T-cell (primary cell): ENCODE measurements at regions not wholly inside any gene's neighbourhood (a gene's known extent, or its start where the extent isn't known, plus 50 kb on each side); places are given as distances from the start of the nearest gene placed in this dataset.

Experiments
- ATAC-seq, 4 experiments: fragments of 200-7000 bp in 3 of 4; fragments of 150-1000 bp in 1 of 4; cut with Tn5 transposase; replicated peaks in 1 of 4; 1 replicate in 3 of 4; 2 replicates in 1 of 4; pipeline ENCODE4 v1.10.0; 2021; ENCODE audit warnings: moderate library complexity in 3 of 4, mild to moderate bottlenecking in 2 of 4, moderate number of reproducible peaks in 1 of 4
- CTCF ChIA-PET, 2 donors: fragments of 300-600 bp; sonication (Branson Sonifier 250); formaldehyde crosslinking; loops; one replicate each; lab custom pipeline; 2022; ENCODE audit warnings: antibody characterized with exemption in 2 of 2; lab: Charles Lee
- POLR2A ChIA-PET, 2 donors: fragments of 300-600 bp; sonication (Branson Sonifier 250); formaldehyde crosslinking; loops; one replicate each; lab custom pipeline; 2022; ENCODE audit warnings: antibody characterized with exemption in 2 of 2; lab: Charles Lee
- DNase-seq, 35 experiments: peaks; one replicate each; pipeline versions ENCODE4 v3.0.0 to v3.0.0-alpha.2; 2013 to 2023
- H3K27ac ChIP-seq: one replicate; pipeline ENCODE4 v1.5.1; 2013; ENCODE audit warnings: low read length
- H3K27me3 ChIP-seq, 2 experiments: replicated peaks in 1 of 2; 1 replicate in 1 of 2; 2 replicates in 1 of 2; pipeline versions ENCODE4 v1.6.1 to v1.7.0; 2013; ENCODE audit warnings: low read length in 1 of 2, mixed read lengths in 1 of 2; ENCODE audit not compliant: control insufficient read depth in 2 of 2, insufficient read depth in 2 of 2; ENCODE audit errors: extremely low read depth in 1 of 2
- H3K36me3 ChIP-seq, 2 donors: 1 replicate in 1 of 2; 2 replicates in 1 of 2; pipeline versions ENCODE4 v1.6.1 to v1.7.0; 2013; ENCODE audit warnings: low read length in 1 of 2; ENCODE audit not compliant: control insufficient read depth in 2 of 2, insufficient read depth in 1 of 2; ENCODE audit errors: extremely low read depth in 1 of 2
- H3K4me1 ChIP-seq, 2 experiments: 1 replicate in 1 of 2; 2 replicates in 1 of 2; pipeline versions ENCODE4 v1.6.1 to v1.7.0; 2013; ENCODE audit warnings: low read length in 2 of 2, mixed read lengths in 1 of 2; ENCODE audit not compliant: insufficient read depth in 2 of 2, control insufficient read depth in 1 of 2; ENCODE audit errors: extremely low read depth in 1 of 2
- H3K4me3 ChIP-seq, 2 donors: 1 replicate in 1 of 2; 2 replicates in 1 of 2; pipeline versions ENCODE4 v1.5.1 to v1.7.0; 2013; ENCODE audit warnings: mild to moderate bottlenecking in 2 of 2, low read length in 1 of 2, moderate library complexity in 1 of 2; ENCODE audit not compliant: control insufficient read depth in 1 of 2; ENCODE audit errors: extremely low read depth in 1 of 2
- H3K9me3 ChIP-seq: 2 replicates; pipeline ENCODE4 v1.7.0; 2013
- H3K27ac Mint-ChIP-seq, 2 donors: one replicate each; pipeline ENCODE4 v1.8.0; 2020 to 2021; ENCODE audit warnings: mild to moderate bottlenecking in 2 of 2, mixed read lengths in 2 of 2
- H3K27me3 Mint-ChIP-seq, 2 donors: one replicate each; pipeline ENCODE4 v1.8.0; 2021 to 2022; ENCODE audit warnings: mixed read lengths in 2 of 2
- H3K36me3 Mint-ChIP-seq: one replicate; pipeline ENCODE4 v1.8.0; 2021; ENCODE audit warnings: mixed read lengths
- H3K4me1 Mint-ChIP-seq, 3 donors: one replicate each; pipeline ENCODE4 v1.8.0; 2020 to 2022; ENCODE audit warnings: mixed read lengths in 3 of 3, mild to moderate bottlenecking in 1 of 3
- H3K4me3 Mint-ChIP-seq, 3 donors: one replicate each; pipeline ENCODE4 v1.8.0; 2020 to 2022; ENCODE audit warnings: mild to moderate bottlenecking in 3 of 3, mixed read lengths in 3 of 3, moderate library complexity in 3 of 3
- H3K9me3 Mint-ChIP-seq, 3 donors: one replicate each; pipeline ENCODE4 v1.8.0; 2020 to 2022; ENCODE audit warnings: mixed read lengths in 3 of 3
- WGBS: methylation state at CpG from one replicate; pipeline ENCODE4 v1.1.5; 2013; ENCODE audit warnings: missing lambda C conversion rate; ENCODE audit not compliant: insufficient coverage; 5-methylcytosine and 5-hydroxymethylcytosine counted together

DNA sequence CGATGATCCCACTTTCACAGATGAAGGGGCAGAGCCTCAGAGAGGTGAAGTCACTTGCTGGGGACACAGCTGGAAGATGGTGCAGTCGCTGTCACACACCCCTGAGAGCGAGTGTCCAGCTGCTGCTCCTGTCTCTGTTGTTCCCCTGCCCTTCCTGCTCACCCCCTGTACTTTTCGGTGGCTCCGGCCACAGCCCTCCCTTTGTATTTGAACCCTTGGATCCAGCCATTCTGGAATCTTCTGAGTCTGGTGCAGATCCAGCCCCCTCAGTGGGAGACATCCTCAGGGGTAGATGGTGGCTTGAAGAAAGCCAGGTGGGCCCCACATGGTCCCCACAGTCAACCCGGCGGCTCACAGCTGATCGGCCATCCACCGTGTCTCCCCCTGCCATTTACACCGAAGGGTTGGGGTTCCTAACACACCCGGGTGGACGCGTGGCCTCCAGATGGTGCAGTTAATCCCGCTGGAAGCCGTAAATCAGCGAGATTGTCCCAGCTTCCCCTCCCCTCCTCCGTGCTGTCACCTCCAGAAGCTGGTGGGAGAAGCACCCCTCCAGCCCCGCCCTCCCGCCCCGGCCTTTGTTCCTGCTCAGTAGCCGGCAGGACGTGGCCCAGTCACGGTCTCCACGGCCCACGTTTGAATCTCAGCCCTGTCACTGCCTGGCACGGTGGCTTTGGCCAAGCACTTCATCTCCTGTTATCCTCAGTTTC, 204.8 kb downstream of the C9orf50 start:
- Mint-ChIP-seq H3K27ac (peak overlapping the region; percentile 56 to 72), H3K36me3 (no peaks in the 10 kb centered on the region), H3K9me3 (no peaks in the 10 kb centered on the region), H3K4me1 (peaks cover 11 to 35% (median 22%) of the 10 kb centered on the region in 3 donors), H3K4me3 (peak overlapping the region in 1 of 3 donors; percentile 32), H3K27me3 (no peaks in the 10 kb centered on the region)
- no peak overlapping the region for H3K4me3 ChIP-seq
- CTCF ChIA-PET = no interaction called here
- POLR2A ChIA-PET = no interaction called here
- H3K9me3 ChIP-seq = no peaks in the 10 kb centered on the region
- H3K36me3 ChIP-seq = no peaks in the 10 kb centered on the region
- ATAC-seq (no peak), DNase-seq (no peak)
- WGBS = 93% methylated on average over 19 of the region's 26 CpGs
- H3K4me1 ChIP-seq = peaks cover 20 to 38% of the 10 kb centered on the region in 2 experiments
- H3K27ac ChIP-seq = no peak overlapping the region
- H3K27me3 ChIP-seq = peaks cover 0 to 4% of the 10 kb centered on the region in 2 experiments

- Histone ChIP-seq H3K27ac (no peak overlapping the region), H3K27me3 (peaks cover 0 to 4% of the 10 kb centered on the region in 2 experiments), H3K4me1 (peaks cover 20 to 39% of the 10 kb centered on the region in 2 experiments), H3K4me3 (no peak overlapping the region), H3K36me3 (no peaks in the 10 kb centered on the region), H3K9me3 (no peaks in the 10 kb centered on the region)
- Mint-ChIP-seq H3K4me3 (peak overlapping the region in 1 of 3 donors; percentile 76), H3K27ac (peak overlapping the region in 1 of 2 donors; percentile 28), H3K4me1 (peaks cover 17 to 41% (median 27%) of the 10 kb centered on the region in 3 donors), H3K36me3 (peaks cover 3% of the 10 kb centered on the region), H3K27me3 (no peaks in the 10 kb centered on the region), H3K9me3 (peaks cover 3 to 6% (median 5%) of the 10 kb centered on the region in 3 donors)
- ChIA-PET CTCF (no interaction called here), POLR2A (no interaction called here)
- DNase-seq (no peak), ATAC-seq (no peak)
- 92% methylated on average over 15 of the region's 21 CpGs for WGBS
These were observed 205.6 kb downstream of the C9orf50 start for GRCh38 chr9:129414993-129415941.

DNA sequence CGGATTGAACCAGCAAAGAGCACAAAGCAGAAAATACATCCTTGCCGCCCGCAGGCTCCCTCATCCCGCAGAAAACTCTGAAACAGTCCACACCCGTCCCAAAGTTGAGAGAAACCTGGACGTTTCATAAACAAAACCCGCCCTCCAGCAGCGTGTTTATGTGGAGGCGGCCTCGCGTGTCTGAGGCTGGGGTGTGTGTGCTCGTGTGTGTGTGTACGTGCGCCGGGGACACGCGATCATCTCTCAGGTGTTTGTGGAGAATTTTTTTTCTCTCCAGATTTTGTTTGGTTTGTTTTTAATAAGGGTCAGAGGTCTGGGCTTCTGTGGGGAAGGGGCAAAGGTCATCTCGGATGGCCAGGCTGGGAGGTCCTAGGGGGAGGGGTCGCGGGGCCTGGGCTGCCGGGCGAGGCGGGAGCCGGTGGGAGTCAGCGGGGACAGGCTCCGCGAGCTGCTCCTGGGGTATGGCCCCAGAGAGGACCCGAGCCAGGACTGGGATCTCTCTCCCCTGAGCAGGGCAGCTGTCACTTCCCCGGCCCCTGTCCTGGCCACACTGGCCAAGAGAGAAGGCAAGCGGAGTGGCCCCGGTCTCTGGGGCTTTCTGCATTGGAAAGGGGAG, 206.4 kb downstream of the C9orf50 start:
- Histone ChIP-seq H3K4me1 (peaks cover 20 to 39% of the 10 kb centered on the region in 2 experiments), H3K27ac (peak overlapping the region; percentile 99), H3K36me3 (no peaks in the 10 kb centered on the region), H3K9me3 (no peaks in the 10 kb centered on the region), H3K4me3 (peak overlapping the region; percentile 54 to 72), H3K27me3 (no peaks in the 10 kb centered on the region)
- DNase-seq = peak in 33 of 35 experiments; percentile 10 to 76 (median 40)
- H3K4me1 Mint-ChIP-seq = peaks cover 15 to 44% (median 29%) of the 10 kb centered on the region in 3 donors
- POLR2A ChIA-PET = no interaction called here
- peaks cover 3 to 9% (median 6%) of the 10 kb centered on the region in 3 donors for H3K9me3 Mint-ChIP-seq
- peak in 2 of 4 experiments; percentile 18 to 34 for ATAC-seq
- WGBS = 77% methylated on average over 19 of the region's 31 CpGs
- peak overlapping the region; percentile 76 to 86 (median 78) for H3K4me3 Mint-ChIP-seq
- H3K27me3 Mint-ChIP-seq = no peaks in the 10 kb centered on the region
- H3K27ac Mint-ChIP-seq = peak overlapping the region; percentile 93 to 97
- H3K36me3 Mint-ChIP-seq = peaks cover 3% of the 10 kb centered on the region
- CTCF ChIA-PET = no interaction called here

DNA sequence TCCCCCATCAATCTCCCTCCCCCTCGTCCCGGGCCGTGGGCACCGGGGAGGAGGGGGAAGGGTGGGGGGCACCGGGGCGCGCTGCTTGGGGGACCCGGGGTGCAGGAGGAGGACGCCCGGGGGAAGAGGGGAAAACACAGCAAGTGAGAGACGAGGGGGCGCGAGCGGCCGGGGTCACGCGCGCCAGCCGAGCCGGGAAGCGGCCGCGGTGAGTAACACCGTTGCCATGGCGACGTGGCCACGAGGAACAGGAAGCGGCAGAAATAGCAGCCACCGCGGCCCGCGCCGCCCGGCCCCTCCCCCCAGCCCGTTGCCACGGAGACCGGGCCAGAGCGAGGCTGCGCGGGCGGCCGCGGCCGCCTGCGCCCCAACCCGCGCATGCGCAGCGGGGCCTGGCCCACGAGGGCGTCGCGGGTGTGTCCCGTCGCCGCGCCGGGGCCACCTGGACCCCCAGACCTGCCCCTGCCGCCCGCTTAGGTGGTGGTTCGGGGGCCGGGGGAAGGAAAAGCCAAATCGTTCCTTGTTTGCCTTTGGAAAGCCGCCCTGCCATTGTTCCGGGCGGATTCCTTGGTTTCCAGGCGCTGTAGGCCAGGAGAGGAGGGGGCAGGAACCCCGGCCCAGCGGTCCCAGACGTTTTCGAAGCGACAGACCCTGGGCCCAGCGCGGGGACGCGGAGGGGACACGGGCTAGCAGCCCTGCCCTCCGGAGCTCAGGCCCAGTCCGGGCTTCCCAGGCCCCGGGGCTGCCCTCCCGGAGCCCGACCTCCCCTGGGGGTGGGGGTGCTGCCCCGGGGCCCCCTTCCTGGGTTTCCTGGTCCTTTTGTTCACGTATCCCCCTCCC, 207.1 kb downstream of the C9orf50 start:
- peaks cover 3% of the 10 kb centered on the region for H3K36me3 Mint-ChIP-seq
- ATAC-seq (peak; percentile 85 to 88 (median 86)), DNase-seq (peak; percentile 95 to 100 (median 98))

GRCh38 chr9:129412814-129413536, 207.9 kb downstream of the C9orf50 start:
- CTCF ChIA-PET = interaction anchor here in 1 of 2 donors (0.9 kb wide), 1 partner anchor 325 kb away, joined by 3 read pairs; no protein-coding TSS in a partner anchor
- WGBS = 7% methylated on average over 24 of the region's 49 CpGs
- Histone ChIP-seq H3K27ac (peak overlapping the region; percentile 94), H3K27me3 (no peaks in the 10 kb centered on the region), H3K4me1 (peaks cover 23 to 46% of the 10 kb centered on the region in 2 experiments), H3K36me3 (no peaks in the 10 kb centered on the region), H3K4me3 (peak overlapping the region; percentile 51 to 55), H3K9me3 (no peaks in the 10 kb centered on the region)
- Mint-ChIP-seq H3K4me1 (peaks cover 15 to 44% (median 29%) of the 10 kb centered on the region in 3 donors), H3K9me3 (peaks cover 3 to 9% (median 6%) of the 10 kb centered on the region in 3 donors), H3K27ac (peak overlapping the region; percentile 97 to 98), H3K36me3 (peaks cover 3% of the 10 kb centered on the region), H3K27me3 (no peaks in the 10 kb centered on the region), H3K4me3 (peak overlapping the region; percentile 76 to 81 (median 80))
- DNase-seq (peak in 13 of 35 experiments; percentile 9 to 75 (median 35)), ATAC-seq (peak; percentile 43 to 60 (median 54))
- POLR2A ChIA-PET = interaction anchor here in 1 of 2 donors (0.6 kb wide), 3 partner anchors 76 to 436 kb away, joined by 4 read pairs; no protein-coding TSS in a partner anchor

More for the DNA sequence above, 207.1 kb downstream of the C9orf50 start:
- Mint-ChIP-seq H3K27me3 (no peaks in the 10 kb centered on the region), H3K4me1 (peaks cover 15 to 44% (median 29%) of the 10 kb centered on the region in 3 donors), H3K4me3 (peak overlapping the region; percentile 76 to 86 (median 80)), H3K27ac (peak overlapping the region; percentile 97), H3K9me3 (peaks cover 3 to 9% (median 6%) of the 10 kb centered on the region in 3 donors)
- CTCF ChIA-PET = interaction anchor here in 1 of 2 donors (0.9 kb wide), 1 partner anchor 324 kb away, joined by 3 read pairs; no protein-coding TSS in a partner anchor
- no peaks in the 10 kb centered on the region for H3K9me3 ChIP-seq
- POLR2A ChIA-PET = interaction anchor here (0.5 to 0.6 kb wide), 4 partner anchors 77 to 436 kb away, joined by 4 read pairs; no protein-coding TSS in a partner anchor
- H3K4me1 ChIP-seq = peaks cover 23 to 45% of the 10 kb centered on the region in 2 experiments
- peak overlapping the region; percentile 54 to 72 for H3K4me3 ChIP-seq
- H3K27me3 ChIP-seq = no peaks in the 10 kb centered on the region
- WGBS = under 1% methylated on average over 76 of the region's 84 CpGs
- H3K36me3 ChIP-seq = no peaks in the 10 kb centered on the region
- peak overlapping the region; percentile 99 for H3K27ac ChIP-seq
